H1 (cell line): ENCODE measurements at regions not wholly inside any gene's neighbourhood (a gene's known extent, or its start where the extent isn't known, plus 50 kb on each side); places are given as distances from the start of the nearest gene placed in this dataset.

Experiments used
- NRF1 ChIP-seq: IDR thresholded peaks from 2 replicates; pipeline ENCODE4 v1.6.1; 2011; ENCODE audit warnings: mild to moderate bottlenecking, low read depth, low read length, improper control_type of control experiment
- RBBP5 ChIP-seq: IDR thresholded peaks from 2 replicates; pipeline ENCODE4 v1.7.1; 2012; ENCODE audit warnings: low read depth, mild to moderate bottlenecking, inconsistent platforms, low read length, moderate library complexity, borderline replicate concordance
- TF ChIP-seq, protein P1 (sequence below): fragments of 300-600 bp; sonication (generic); IDR thresholded peaks from 2 replicates; pipeline ENCODE4 v1.7.1; 2012; ENCODE audit warnings: low read length, moderate library complexity, mild to moderate bottlenecking, inconsistent platforms; ENCODE audit not compliant: insufficient replicate concordance

DNA sequence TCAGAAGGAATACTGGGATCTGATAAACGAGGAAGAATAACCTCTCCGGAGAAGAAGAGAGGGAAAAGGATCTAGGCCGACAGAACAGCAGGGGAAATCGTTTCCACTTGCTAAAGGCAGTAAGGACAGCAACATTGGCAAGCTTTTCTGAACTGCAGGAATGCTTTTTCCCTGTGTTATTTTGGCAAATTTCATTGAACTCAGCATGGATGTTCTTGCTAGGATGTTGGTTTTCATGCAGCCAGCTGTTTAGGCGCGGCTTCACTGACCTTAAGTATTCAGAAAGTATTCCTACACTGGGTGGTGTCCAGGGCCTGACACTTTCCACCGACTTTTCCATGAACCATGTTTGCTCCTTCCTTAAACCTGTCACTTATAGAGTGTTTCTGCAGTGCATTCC, 489.7 kb downstream of the CNTN3 start (continued):
- TF ChIP-seq, protein P1, sequence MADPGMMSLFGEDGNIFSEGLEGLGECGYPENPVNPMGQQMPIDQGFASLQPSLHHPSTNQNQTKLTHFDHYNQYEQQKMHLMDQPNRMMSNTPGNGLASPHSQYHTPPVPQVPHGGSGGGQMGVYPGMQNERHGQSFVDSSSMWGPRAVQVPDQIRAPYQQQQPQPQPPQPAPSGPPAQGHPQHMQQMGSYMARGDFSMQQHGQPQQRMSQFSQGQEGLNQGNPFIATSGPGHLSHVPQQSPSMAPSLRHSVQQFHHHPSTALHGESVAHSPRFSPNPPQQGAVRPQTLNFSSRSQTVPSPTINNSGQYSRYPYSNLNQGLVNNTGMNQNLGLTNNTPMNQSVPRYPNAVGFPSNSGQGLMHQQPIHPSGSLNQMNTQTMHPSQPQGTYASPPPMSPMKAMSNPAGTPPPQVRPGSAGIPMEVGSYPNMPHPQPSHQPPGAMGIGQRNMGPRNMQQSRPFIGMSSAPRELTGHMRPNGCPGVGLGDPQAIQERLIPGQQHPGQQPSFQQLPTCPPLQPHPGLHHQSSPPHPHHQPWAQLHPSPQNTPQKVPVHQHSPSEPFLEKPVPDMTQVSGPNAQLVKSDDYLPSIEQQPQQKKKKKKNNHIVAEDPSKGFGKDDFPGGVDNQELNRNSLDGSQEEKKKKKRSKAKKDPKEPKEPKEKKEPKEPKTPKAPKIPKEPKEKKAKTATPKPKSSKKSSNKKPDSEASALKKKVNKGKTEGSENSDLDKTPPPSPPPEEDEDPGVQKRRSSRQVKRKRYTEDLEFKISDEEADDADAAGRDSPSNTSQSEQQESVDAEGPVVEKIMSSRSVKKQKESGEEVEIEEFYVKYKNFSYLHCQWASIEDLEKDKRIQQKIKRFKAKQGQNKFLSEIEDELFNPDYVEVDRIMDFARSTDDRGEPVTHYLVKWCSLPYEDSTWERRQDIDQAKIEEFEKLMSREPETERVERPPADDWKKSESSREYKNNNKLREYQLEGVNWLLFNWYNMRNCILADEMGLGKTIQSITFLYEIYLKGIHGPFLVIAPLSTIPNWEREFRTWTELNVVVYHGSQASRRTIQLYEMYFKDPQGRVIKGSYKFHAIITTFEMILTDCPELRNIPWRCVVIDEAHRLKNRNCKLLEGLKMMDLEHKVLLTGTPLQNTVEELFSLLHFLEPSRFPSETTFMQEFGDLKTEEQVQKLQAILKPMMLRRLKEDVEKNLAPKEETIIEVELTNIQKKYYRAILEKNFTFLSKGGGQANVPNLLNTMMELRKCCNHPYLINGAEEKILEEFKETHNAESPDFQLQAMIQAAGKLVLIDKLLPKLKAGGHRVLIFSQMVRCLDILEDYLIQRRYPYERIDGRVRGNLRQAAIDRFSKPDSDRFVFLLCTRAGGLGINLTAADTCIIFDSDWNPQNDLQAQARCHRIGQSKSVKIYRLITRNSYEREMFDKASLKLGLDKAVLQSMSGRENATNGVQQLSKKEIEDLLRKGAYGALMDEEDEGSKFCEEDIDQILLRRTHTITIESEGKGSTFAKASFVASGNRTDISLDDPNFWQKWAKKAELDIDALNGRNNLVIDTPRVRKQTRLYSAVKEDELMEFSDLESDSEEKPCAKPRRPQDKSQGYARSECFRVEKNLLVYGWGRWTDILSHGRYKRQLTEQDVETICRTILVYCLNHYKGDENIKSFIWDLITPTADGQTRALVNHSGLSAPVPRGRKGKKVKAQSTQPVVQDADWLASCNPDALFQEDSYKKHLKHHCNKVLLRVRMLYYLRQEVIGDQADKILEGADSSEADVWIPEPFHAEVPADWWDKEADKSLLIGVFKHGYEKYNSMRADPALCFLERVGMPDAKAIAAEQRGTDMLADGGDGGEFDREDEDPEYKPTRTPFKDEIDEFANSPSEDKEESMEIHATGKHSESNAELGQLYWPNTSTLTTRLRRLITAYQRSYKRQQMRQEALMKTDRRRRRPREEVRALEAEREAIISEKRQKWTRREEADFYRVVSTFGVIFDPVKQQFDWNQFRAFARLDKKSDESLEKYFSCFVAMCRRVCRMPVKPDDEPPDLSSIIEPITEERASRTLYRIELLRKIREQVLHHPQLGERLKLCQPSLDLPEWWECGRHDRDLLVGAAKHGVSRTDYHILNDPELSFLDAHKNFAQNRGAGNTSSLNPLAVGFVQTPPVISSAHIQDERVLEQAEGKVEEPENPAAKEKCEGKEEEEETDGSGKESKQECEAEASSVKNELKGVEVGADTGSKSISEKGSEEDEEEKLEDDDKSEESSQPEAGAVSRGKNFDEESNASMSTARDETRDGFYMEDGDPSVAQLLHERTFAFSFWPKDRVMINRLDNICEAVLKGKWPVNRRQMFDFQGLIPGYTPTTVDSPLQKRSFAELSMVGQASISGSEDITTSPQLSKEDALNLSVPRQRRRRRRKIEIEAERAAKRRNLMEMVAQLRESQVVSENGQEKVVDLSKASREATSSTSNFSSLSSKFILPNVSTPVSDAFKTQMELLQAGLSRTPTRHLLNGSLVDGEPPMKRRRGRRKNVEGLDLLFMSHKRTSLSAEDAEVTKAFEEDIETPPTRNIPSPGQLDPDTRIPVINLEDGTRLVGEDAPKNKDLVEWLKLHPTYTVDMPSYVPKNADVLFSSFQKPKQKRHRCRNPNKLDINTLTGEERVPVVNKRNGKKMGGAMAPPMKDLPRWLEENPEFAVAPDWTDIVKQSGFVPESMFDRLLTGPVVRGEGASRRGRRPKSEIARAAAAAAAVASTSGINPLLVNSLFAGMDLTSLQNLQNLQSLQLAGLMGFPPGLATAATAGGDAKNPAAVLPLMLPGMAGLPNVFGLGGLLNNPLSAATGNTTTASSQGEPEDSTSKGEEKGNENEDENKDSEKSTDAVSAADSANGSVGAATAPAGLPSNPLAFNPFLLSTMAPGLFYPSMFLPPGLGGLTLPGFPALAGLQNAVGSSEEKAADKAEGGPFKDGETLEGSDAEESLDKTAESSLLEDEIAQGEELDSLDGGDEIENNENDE: no peak
- no peak for TF ChIP-seq RBBP5
- TF ChIP-seq NRF1: no peak
